ENCODE measurements at regions not wholly inside any gene's neighbourhood (a gene's known extent, or its start where the extent isn't known, plus 50 kb on each side); places are given as distances from the start of the nearest gene placed in this dataset.

DNA sequence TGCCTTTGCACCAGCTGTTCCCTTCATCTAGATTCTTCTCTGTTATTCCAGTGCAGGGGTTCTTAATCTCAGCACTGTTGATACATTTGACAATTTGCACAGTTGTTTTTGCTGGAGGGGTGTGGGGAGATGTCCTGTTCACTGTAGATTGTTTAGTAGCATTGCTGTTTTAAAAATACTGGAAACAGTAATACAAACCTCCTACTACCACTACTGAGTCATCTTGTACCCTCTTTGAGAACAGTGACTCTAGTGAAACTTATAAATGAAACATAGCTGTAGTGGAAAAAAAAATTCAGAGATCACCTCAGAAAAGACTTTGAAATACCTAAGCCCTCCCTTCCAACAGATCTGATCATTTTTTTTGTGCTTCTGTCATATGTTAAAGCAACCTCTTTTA lies 154.8 kb upstream of the TMEM196 start:
- intact Hi-C loops (cut with micrococcal nuclease), result no loop called here
- no peaks in the 10 kb centered on the region for H3K27me3 ChIP-seq (ENCODE audit: control insufficient read depth in 2 of 2, insufficient read depth in 2 of 2, low read length in 2 of 2)

DNA sequence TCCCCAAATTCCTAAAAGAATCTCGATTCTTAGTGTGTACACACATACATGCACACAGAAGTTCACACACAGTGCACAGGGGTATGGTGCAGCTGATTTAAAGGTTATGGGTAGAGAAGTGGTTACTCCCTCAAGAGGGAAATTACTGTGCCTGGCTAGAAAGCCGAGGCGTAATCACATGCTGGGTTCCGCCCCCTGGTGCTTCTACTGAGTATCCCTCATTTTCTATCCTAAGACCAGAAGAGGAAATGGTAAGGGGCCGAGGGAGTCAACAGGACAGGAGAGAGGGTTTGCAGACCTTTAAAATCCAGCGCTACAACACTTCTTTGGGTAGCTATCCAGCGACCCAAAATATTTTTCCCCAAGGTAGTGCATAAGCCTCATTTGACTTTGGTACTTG lies 147.3 kb upstream of the TMEM196 start:
- no peak overlapping the region for H3K9ac ChIP-seq (ENCODE audit: insufficient read depth, low read length, poor library complexity, severe bottlenecking)
- no peak overlapping the region for H3K4me3 ChIP-seq (replicated peaks in 1 of 3; ENCODE audit: low read depth in 2 of 3, low read length in 3 of 3)
- H3K4me1 ChIP-seq (ENCODE audit: control insufficient read depth in 1 of 2, insufficient read depth in 2 of 2, low read length in 2 of 2), result no peaks in the 10 kb centered on the region
- DNase-seq, result no peak
- H3K36me3 ChIP-seq (replicated peaks in 1 of 2; ENCODE audit: control insufficient read depth in 1 of 2, insufficient read depth in 2 of 2, low read length in 2 of 2), result no peaks in the 10 kb centered on the region
- peaks cover 0 to 9% (median 4%) of the 10 kb centered on the region in 7 donors for H3K9me3 Mint-ChIP-seq
- no peaks in the 10 kb centered on the region for H3K27me3 Mint-ChIP-seq (ENCODE audit: low read depth in 3 of 3)
- no peaks in the 10 kb centered on the region for H4K20me1 ChIP-seq (ENCODE audit: insufficient read depth, low read length)
- 100% methylated on average over 3 of the region's 7 CpGs for WGBS (ENCODE audit: insufficient coverage)
- H3K4me2 ChIP-seq (replicated peaks; ENCODE audit: extremely low read depth, low read length, poor library complexity, severe bottlenecking), result no peak overlapping the region
- no peaks in the 10 kb centered on the region for H3K27me3 ChIP-seq (ENCODE audit: control insufficient read depth in 2 of 2, insufficient read depth in 2 of 2, low read length in 2 of 2)
- H3K36me3 Mint-ChIP-seq, result no peaks in the 10 kb centered on the region
- no peak overlapping the region for H3K4me3 Mint-ChIP-seq
- no peak overlapping the region for H3K27ac Mint-ChIP-seq
- H3K27ac ChIP-seq (ENCODE audit: low read depth in 1 of 2, low read length in 2 of 2), result no peak overlapping the region
- H3K79me2 ChIP-seq (ENCODE audit: insufficient read depth, low read length), result no peaks in the 10 kb centered on the region
- H2AFZ ChIP-seq (ENCODE audit: insufficient read depth, low read depth, low read length, poor library complexity, severe bottlenecking), result no peak overlapping the region
- intact Hi-C loops (cut with micrococcal nuclease), result no loop called here
- H3K9me3 ChIP-seq (replicated peaks in 1 of 2; ENCODE audit: control insufficient read depth in 1 of 2, insufficient read depth in 1 of 2, low read length in 2 of 2), result no peaks in the 10 kb centered on the region
- H3K4me1 Mint-ChIP-seq, result no peaks in the 10 kb centered on the region
- TF ChIP-seq, protein P1, sequence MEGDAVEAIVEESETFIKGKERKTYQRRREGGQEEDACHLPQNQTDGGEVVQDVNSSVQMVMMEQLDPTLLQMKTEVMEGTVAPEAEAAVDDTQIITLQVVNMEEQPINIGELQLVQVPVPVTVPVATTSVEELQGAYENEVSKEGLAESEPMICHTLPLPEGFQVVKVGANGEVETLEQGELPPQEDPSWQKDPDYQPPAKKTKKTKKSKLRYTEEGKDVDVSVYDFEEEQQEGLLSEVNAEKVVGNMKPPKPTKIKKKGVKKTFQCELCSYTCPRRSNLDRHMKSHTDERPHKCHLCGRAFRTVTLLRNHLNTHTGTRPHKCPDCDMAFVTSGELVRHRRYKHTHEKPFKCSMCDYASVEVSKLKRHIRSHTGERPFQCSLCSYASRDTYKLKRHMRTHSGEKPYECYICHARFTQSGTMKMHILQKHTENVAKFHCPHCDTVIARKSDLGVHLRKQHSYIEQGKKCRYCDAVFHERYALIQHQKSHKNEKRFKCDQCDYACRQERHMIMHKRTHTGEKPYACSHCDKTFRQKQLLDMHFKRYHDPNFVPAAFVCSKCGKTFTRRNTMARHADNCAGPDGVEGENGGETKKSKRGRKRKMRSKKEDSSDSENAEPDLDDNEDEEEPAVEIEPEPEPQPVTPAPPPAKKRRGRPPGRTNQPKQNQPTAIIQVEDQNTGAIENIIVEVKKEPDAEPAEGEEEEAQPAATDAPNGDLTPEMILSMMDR (IDR thresholded peaks at IDR 0.05), result no peak

More for the DNA sequence above, 154.8 kb upstream of the TMEM196 start:
- Mint-ChIP-seq H3K4me1 (no peaks in the 10 kb centered on the region), H3K36me3 (no peaks in the 10 kb centered on the region), H3K27ac (no peak overlapping the region), H3K9me3 (peaks cover 0 to 14% (median 8%) of the 10 kb centered on the region in 7 donors), H3K4me3 (no peak overlapping the region), H3K27me3 (ENCODE audit: low read depth in 3 of 3) (no peaks in the 10 kb centered on the region)
- no peak overlapping the region for H3K4me3 ChIP-seq (replicated peaks in 1 of 3; ENCODE audit: low read depth in 2 of 3, low read length in 3 of 3)
- H3K4me2 ChIP-seq (replicated peaks; ENCODE audit: extremely low read depth, low read length, poor library complexity, severe bottlenecking), result no peak overlapping the region
- peaks cover 0 to 6% of the 10 kb centered on the region in 2 donors for H3K9me3 ChIP-seq (replicated peaks in 1 of 2; ENCODE audit: control insufficient read depth in 1 of 2, insufficient read depth in 1 of 2, low read length in 2 of 2)
- no peak overlapping the region for H3K9ac ChIP-seq (ENCODE audit: insufficient read depth, low read length, poor library complexity, severe bottlenecking)
- TF ChIP-seq, protein P1 (IDR thresholded peaks at IDR 0.05), result no peak
- no peaks in the 10 kb centered on the region for H4K20me1 ChIP-seq (ENCODE audit: insufficient read depth, low read length)
- no peaks in the 10 kb centered on the region for H3K36me3 ChIP-seq (replicated peaks in 1 of 2; ENCODE audit: control insufficient read depth in 1 of 2, insufficient read depth in 2 of 2, low read length in 2 of 2)
- H3K27ac ChIP-seq (ENCODE audit: low read depth in 1 of 2, low read length in 2 of 2), result no peak overlapping the region
- no peaks in the 10 kb centered on the region for H3K4me1 ChIP-seq (ENCODE audit: control insufficient read depth in 1 of 2, insufficient read depth in 2 of 2, low read length in 2 of 2)
- no peak overlapping the region for H2AFZ ChIP-seq (ENCODE audit: insufficient read depth, low read depth, low read length, poor library complexity, severe bottlenecking)
- DNase-seq, result no peak
- no peaks in the 10 kb centered on the region for H3K79me2 ChIP-seq (ENCODE audit: insufficient read depth, low read length)

Data from CD14-positive monocyte (primary cell).